Mesenchymal stem cell (in vitro differentiated cells and primary cell): ENCODE measurements at regions not wholly inside any gene's neighbourhood (a gene's known extent, or its start where the extent isn't known, plus 50 kb on each side); places are given as distances from the start of the nearest gene placed in this dataset.

Source experiments
- DNase-seq: peaks from one replicate; pipeline ENCODE4 v3.0.0-alpha.2; 2013
- H2AFZ ChIP-seq: one replicate; pipeline ENCODE4 v1.6.1; 2013; ENCODE audit warnings: low read depth, mild to moderate bottlenecking, control low read depth, inconsistent platforms, low read length, moderate library complexity
- H2AK5ac ChIP-seq: 2 replicates; pipeline ENCODE4 v1.6.1; 2013; ENCODE audit warnings: low read length, moderate library complexity, mild to moderate bottlenecking, inconsistent platforms; ENCODE audit not compliant: severe bottlenecking
- H2BK120ac ChIP-seq: one replicate; pipeline ENCODE4 v1.6.1; 2013; ENCODE audit warnings: low read depth, mild to moderate bottlenecking, inconsistent platforms, low read length, moderate library complexity
- H2BK12ac ChIP-seq, 2 experiments: one replicate each; pipeline ENCODE4 v1.6.1; 2013; ENCODE audit warnings: inconsistent platforms in 2 of 2, low read length in 2 of 2, mild to moderate bottlenecking in 2 of 2, moderate library complexity in 2 of 2, control low read depth in 1 of 2
- H2BK15ac ChIP-seq: one replicate; pipeline ENCODE4 v1.6.1; 2013; ENCODE audit warnings: mild to moderate bottlenecking, low read depth, inconsistent platforms; ENCODE audit not compliant: poor library complexity, severe bottlenecking
- H2BK5ac ChIP-seq: 2 replicates; pipeline ENCODE4 v1.6.1; 2013; ENCODE audit warnings: low read depth, mild to moderate bottlenecking, low read length, control low read depth, inconsistent platforms; ENCODE audit not compliant: poor library complexity, severe bottlenecking
- H3K14ac ChIP-seq, 2 experiments: one replicate each; pipeline ENCODE4 v1.6.1; 2013; ENCODE audit warnings: inconsistent platforms in 2 of 2, low read length in 2 of 2, control low read depth in 1 of 2, mild to moderate bottlenecking in 1 of 2, moderate library complexity in 1 of 2
- H3K18ac ChIP-seq, 2 experiments: one replicate each; pipeline ENCODE4 v1.6.1; 2013; ENCODE audit warnings: inconsistent platforms in 2 of 2, low read length in 2 of 2, control low read depth in 1 of 2, low read depth in 1 of 2, mild to moderate bottlenecking in 1 of 2
- H3K23ac ChIP-seq, 2 experiments: one replicate each; pipeline ENCODE4 v1.6.1; 2013; ENCODE audit warnings: inconsistent platforms in 2 of 2, low read length in 2 of 2, mild to moderate bottlenecking in 2 of 2, moderate library complexity in 2 of 2, control low read depth in 1 of 2
- H3K27ac ChIP-seq: 2 replicates; pipeline ENCODE4 v1.5.1; 2013; ENCODE audit warnings: mild to moderate bottlenecking, moderate library complexity, low read length, control low read depth, inconsistent platforms; ENCODE audit not compliant: poor library complexity, severe bottlenecking
- H3K27me3 ChIP-seq, 2 experiments: 2 replicates each; pipeline versions ENCODE4 v1.6.1 to v1.7.0; 2013; ENCODE audit warnings: low read length in 2 of 2, mild to moderate bottlenecking in 2 of 2, moderate library complexity in 2 of 2, control low read depth in 1 of 2, inconsistent platforms in 1 of 2; ENCODE audit not compliant: control insufficient read depth in 1 of 2, insufficient read depth in 1 of 2
- H3K36me3 ChIP-seq, 2 experiments: 2 replicates each; pipeline versions ENCODE4 v1.6.1 to v1.7.0; 2013; ENCODE audit warnings: low read length in 2 of 2, control low read depth in 1 of 2, inconsistent platforms in 1 of 2, low read depth in 1 of 2, mild to moderate bottlenecking in 1 of 2; ENCODE audit not compliant: insufficient read depth in 2 of 2, control insufficient read depth in 1 of 2
- H3K4ac ChIP-seq, 2 experiments: one replicate each; pipeline ENCODE4 v1.6.1; 2013; ENCODE audit warnings: inconsistent platforms in 2 of 2, low read length in 2 of 2, mild to moderate bottlenecking in 2 of 2, moderate library complexity in 2 of 2, control low read depth in 1 of 2, low read depth in 1 of 2
- H3K4me1 ChIP-seq: 2 replicates; pipeline ENCODE4 v1.6.1; 2013; ENCODE audit warnings: low read depth, low read length, control low read depth; ENCODE audit not compliant: control insufficient read depth, insufficient read depth
- H3K4me2 ChIP-seq: 2 replicates; pipeline ENCODE4 v1.6.1; 2013; ENCODE audit warnings: low read length, mild to moderate bottlenecking, inconsistent platforms; ENCODE audit not compliant: poor library complexity, severe bottlenecking
- H3K4me3 ChIP-seq, 2 experiments: 2 replicates each; pipeline versions ENCODE4 v1.5.1 to v1.7.0; 2013; ENCODE audit warnings: low read length in 2 of 2, mild to moderate bottlenecking in 2 of 2, control low read depth in 1 of 2, low read depth in 1 of 2; ENCODE audit not compliant: insufficient read depth in 1 of 2
- H3K79me1 ChIP-seq: replicated peaks from 2 replicates; pipeline ENCODE4 v1.6.1; 2013; ENCODE audit warnings: mild to moderate bottlenecking, control low read depth, low read length, inconsistent platforms; ENCODE audit not compliant: poor library complexity, severe bottlenecking
- H3K9ac ChIP-seq: 2 replicates; pipeline ENCODE4 v1.7.0; 2013; ENCODE audit warnings: mild to moderate bottlenecking, low read length, moderate library complexity
- H3K9me3 ChIP-seq: 2 replicates; pipeline ENCODE4 v1.7.0; 2013; ENCODE audit warnings: mild to moderate bottlenecking, low read length; ENCODE audit not compliant: control insufficient read depth
- H4K8ac ChIP-seq: one replicate; pipeline ENCODE4 v1.6.1; 2013; ENCODE audit warnings: inconsistent platforms, mild to moderate bottlenecking, low read length, moderate library complexity
- H4K91ac ChIP-seq: one replicate; pipeline ENCODE4 v1.6.1; 2013; ENCODE audit warnings: mild to moderate bottlenecking, low read length, inconsistent platforms
- WGBS: methylation state at CpG from one replicate; pipeline ENCODE4 v1.1.7; 2013; ENCODE audit warnings: mixed read lengths; 5-methylcytosine and 5-hydroxymethylcytosine counted together

DNA sequence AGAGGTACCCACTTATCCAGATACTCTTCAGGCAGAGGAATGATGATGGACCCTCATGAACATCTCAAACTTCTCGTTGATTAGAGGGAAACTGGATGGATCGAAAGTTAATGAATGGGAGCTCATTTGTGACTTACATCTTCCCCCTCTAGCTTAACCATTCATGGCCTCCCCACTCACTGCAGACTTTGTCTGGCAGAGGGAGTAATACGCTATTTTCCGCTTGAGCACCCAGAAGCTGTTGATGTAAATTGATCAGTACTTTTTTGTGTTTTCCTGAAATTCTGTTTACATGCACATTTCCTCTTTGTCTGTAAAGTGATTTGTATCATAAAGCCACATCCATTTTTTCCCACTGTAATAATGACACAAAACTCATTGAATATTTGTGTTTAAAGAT is 239.1 kb upstream of the RBFOX1 start:
- 86% methylated on average over 2 of the region's 4 CpGs for WGBS

DNA sequence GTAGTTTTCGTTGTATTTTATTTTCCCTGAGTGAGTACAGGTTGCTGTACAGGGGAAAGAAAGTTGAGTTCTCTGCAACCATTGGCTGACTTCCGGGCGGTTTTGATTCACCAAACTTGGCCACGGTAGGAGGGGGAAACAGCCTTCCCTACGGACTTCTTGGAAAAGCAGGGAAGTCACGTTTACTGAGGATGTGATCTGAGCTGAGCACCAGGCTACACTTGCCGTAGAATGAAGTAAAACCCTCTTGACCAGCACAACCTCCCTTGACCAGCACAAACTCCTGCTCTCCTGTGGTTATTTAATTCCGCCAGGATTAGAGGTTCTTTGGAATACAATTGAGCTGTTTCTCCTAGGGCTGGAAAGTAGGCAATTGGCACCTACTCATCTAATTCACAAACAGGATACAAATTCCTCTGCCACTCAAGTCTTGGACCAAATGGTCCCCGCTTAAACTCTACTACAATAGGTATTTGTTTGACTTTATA is 242.0 kb upstream of the RBFOX1 start:
- Histone ChIP-seq H3K36me3 (no peaks in the 10 kb centered on the region), H3K4ac (no peak overlapping the region), H3K4me3 (no peak overlapping the region), H2BK15ac (no peak overlapping the region), H2AK5ac (no peak overlapping the region), H4K91ac (no peak overlapping the region), H2BK5ac (no peak overlapping the region), H2AFZ (no peak overlapping the region), H3K9ac (no peak overlapping the region), H2BK120ac (no peak overlapping the region), H3K18ac (no peak overlapping the region), H3K79me1 (no peaks in the 10 kb centered on the region), H3K9me3 (no peaks in the 10 kb centered on the region), H3K23ac (no peak overlapping the region), H2BK12ac (no peak overlapping the region), H3K27ac (no peak overlapping the region), H3K27me3 (no peaks in the 10 kb centered on the region), H3K14ac (no peak overlapping the region), H4K8ac (no peak overlapping the region), H3K4me2 (no peak overlapping the region), H3K4me1 (no peaks in the 10 kb centered on the region)
- DNase-seq, result no peak
- 41% methylated on average over 5 of the region's 9 CpGs for WGBS

More for the DNA sequence above, 239.1 kb upstream of the RBFOX1 start:
- no peak overlapping the region for H4K91ac ChIP-seq
- no peaks in the 10 kb centered on the region for H3K4me1 ChIP-seq
- H3K27ac ChIP-seq, result no peak overlapping the region
- H3K4me2 ChIP-seq, result no peak overlapping the region
- no peaks in the 10 kb centered on the region for H3K36me3 ChIP-seq
- H3K27me3 ChIP-seq, result no peaks in the 10 kb centered on the region
- H3K14ac ChIP-seq, result no peak overlapping the region
- no peaks in the 10 kb centered on the region for H3K9me3 ChIP-seq
- no peak overlapping the region for H2BK5ac ChIP-seq
- no peak overlapping the region for H4K8ac ChIP-seq
- no peak overlapping the region for H2AK5ac ChIP-seq
- H2BK15ac ChIP-seq, result no peak overlapping the region
- DNase-seq, result no peak
- H2BK120ac ChIP-seq, result no peak overlapping the region
- no peak overlapping the region for H3K4me3 ChIP-seq
- H3K79me1 ChIP-seq, result no peaks in the 10 kb centered on the region
- no peak overlapping the region for H3K18ac ChIP-seq
- no peak overlapping the region for H2BK12ac ChIP-seq
- H3K23ac ChIP-seq, result no peak overlapping the region
- no peak overlapping the region for H2AFZ ChIP-seq
- no peak overlapping the region for H3K4ac ChIP-seq
- no peak overlapping the region for H3K9ac ChIP-seq

DNA sequence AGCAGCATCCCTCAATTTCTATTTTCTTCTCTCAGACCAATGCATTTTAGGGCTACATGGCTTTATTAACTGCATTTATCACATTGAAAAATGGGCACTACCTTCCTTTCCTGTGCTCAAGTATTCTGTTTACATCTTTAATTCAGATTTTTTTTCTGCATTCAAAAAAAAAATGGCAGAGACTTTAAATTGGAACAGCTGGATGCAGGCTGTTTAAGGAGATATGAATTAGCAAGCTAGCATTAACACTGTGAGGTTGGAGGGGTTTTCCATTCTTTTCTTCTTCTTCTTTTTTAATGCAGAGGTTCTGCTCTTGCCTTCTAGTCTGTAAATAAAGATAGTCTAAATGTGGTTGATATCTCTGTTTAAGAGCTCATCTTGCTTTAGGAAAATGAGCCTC is 242.9 kb upstream of the RBFOX1 start:
- H3K18ac ChIP-seq, result no peak overlapping the region
- no peak for DNase-seq
- H3K23ac ChIP-seq, result no peak overlapping the region
- no peak overlapping the region for H2BK12ac ChIP-seq
- H3K27me3 ChIP-seq, result no peaks in the 10 kb centered on the region
- no peak overlapping the region for H3K4ac ChIP-seq
- no peak overlapping the region for H3K27ac ChIP-seq
- H3K4me1 ChIP-seq, result no peaks in the 10 kb centered on the region
- no peak overlapping the region for H3K14ac ChIP-seq
- H3K4me2 ChIP-seq, result no peak overlapping the region
- H3K79me1 ChIP-seq, result no peaks in the 10 kb centered on the region
- H2BK5ac ChIP-seq, result no peak overlapping the region
- no peak overlapping the region for H3K9ac ChIP-seq
- H2AFZ ChIP-seq, result no peak overlapping the region
- H4K91ac ChIP-seq, result no peak overlapping the region
- H4K8ac ChIP-seq, result no peak overlapping the region
- no peaks in the 10 kb centered on the region for H3K36me3 ChIP-seq
- H2BK120ac ChIP-seq, result no peak overlapping the region
- no peak overlapping the region for H2AK5ac ChIP-seq
- H3K4me3 ChIP-seq, result no peak overlapping the region
- no peak overlapping the region for H2BK15ac ChIP-seq
- no peaks in the 10 kb centered on the region for H3K9me3 ChIP-seq

GRCh38 chr16:7088711-7089110 is 243.9 kb upstream of the RBFOX1 start:
- H2AFZ ChIP-seq, result no peak overlapping the region
- H2BK15ac ChIP-seq, result no peak overlapping the region
- H2BK12ac ChIP-seq, result no peak overlapping the region
- 29% methylated on average over 2 of the region's 5 CpGs for WGBS
- no peak overlapping the region for H2BK120ac ChIP-seq
- H3K18ac ChIP-seq, result no peak overlapping the region
- no peak overlapping the region for H3K27ac ChIP-seq
- no peak overlapping the region for H3K14ac ChIP-seq
- H3K27me3 ChIP-seq, result no peaks in the 10 kb centered on the region
- H4K8ac ChIP-seq, result no peak overlapping the region
- H3K4me2 ChIP-seq, result no peak overlapping the region
- no peaks in the 10 kb centered on the region for H3K4me1 ChIP-seq
- H4K91ac ChIP-seq, result no peak overlapping the region
- H3K9me3 ChIP-seq, result no peaks in the 10 kb centered on the region
- H3K9ac ChIP-seq, result no peak overlapping the region
- H2BK5ac ChIP-seq, result no peak overlapping the region
- no peak overlapping the region for H3K23ac ChIP-seq
- H3K4me3 ChIP-seq, result no peak overlapping the region
- no peak overlapping the region for H2AK5ac ChIP-seq
- no peaks in the 10 kb centered on the region for H3K79me1 ChIP-seq
- no peak for DNase-seq
- H3K36me3 ChIP-seq, result no peaks in the 10 kb centered on the region
- H3K4ac ChIP-seq, result no peak overlapping the region
